ENCODE measurements at regions not wholly inside any gene's neighbourhood (a gene's known extent, or its start where the extent isn't known, plus 50 kb on each side); places are given as distances from the start of the nearest gene placed in this dataset.

DNA sequence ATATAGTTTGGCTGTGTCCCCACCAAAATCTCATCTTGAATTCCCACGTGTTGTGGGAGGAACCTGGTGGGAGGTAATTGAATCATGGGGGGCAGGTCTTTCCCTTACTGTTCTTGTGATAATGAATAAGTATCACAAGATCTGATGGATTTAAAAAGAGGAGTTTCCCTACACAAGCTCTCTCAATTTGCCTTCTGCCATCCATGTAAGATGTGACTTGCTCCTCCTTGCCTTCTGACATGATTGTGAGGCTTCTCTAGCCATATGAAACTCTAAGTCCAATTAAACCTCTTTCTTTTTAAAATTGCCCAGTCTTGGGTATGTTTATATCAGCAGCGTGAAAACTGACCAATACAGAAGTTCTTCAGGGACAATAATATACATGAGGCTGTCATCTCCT lies 425.1 kb downstream of the PABPC4L start:
- 100% methylated on average over 2 of the region's 2 CpGs for WGBS (ENCODE audit: insufficient coverage, low lambda C conversion rate)
- Histone ChIP-seq H3K9me3 (ENCODE audit: control insufficient read depth, low read depth, low read length) (no peaks in the 10 kb centered on the region), H3K27ac (ENCODE audit: low read length) (no peak overlapping the region), H3K4me1 (ENCODE audit: control insufficient read depth, insufficient read depth, low read length) (no peaks in the 10 kb centered on the region), H3K36me3 (ENCODE audit: control insufficient read depth, insufficient read depth, low read length) (no peaks in the 10 kb centered on the region), H3K27me3 (ENCODE audit: control insufficient read depth, insufficient read depth, low read length) (no peaks in the 10 kb centered on the region), H3K4me3 (ENCODE audit: low read length) (no peak overlapping the region)
- DNase-seq = no peak

DNA sequence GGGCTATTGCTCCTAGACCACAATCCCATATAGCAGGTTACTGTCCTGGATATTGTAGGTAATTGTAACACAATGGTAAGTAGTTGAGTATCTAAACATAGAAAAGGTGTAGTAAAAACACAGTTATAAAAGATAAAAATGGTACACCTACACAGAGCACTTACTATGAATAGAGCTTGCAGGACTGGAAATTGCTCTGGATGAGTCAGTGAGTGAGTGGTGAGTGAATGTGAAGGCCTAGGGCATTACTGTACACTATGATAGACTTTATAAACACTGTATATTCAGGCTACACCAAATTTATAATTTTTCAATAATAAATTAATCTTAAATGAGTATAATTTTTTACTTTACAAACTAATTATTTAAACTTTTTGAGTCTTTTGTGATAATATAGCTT lies 425.7 kb downstream of the PABPC4L start:
- Histone ChIP-seq H3K4me1 (ENCODE audit: control insufficient read depth, insufficient read depth, low read length) (no peaks in the 10 kb centered on the region), H3K27ac (ENCODE audit: low read length) (no peak overlapping the region), H3K9me3 (ENCODE audit: control insufficient read depth, low read depth, low read length) (no peaks in the 10 kb centered on the region), H3K36me3 (ENCODE audit: control insufficient read depth, insufficient read depth, low read length) (no peaks in the 10 kb centered on the region), H3K27me3 (ENCODE audit: control insufficient read depth, insufficient read depth, low read length) (no peaks in the 10 kb centered on the region), H3K4me3 (ENCODE audit: low read length) (no peak overlapping the region)
- no peak for DNase-seq

DNA sequence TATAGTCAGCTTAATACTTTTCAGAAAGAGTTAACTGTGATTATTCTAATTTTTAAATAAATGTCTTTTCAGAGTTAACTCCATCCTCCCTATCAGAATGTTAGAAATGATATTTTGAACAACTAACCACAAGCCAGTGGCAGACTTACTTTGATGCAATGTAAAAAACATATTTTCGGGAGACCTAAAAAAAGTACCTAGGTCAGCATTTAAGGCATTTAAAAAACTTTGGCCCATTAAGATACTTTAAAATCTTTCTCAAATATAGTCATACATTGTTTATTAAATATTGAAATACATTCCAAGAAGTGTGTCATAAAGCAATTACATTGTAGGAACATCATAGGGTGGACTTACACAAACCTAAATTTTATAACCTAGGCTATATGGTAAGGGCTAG lies 426.1 kb downstream of the PABPC4L start:
- Histone ChIP-seq H3K4me1 (ENCODE audit: control insufficient read depth, insufficient read depth, low read length) (no peaks in the 10 kb centered on the region), H3K36me3 (ENCODE audit: control insufficient read depth, insufficient read depth, low read length) (no peaks in the 10 kb centered on the region), H3K4me3 (ENCODE audit: low read length) (no peak overlapping the region), H3K9me3 (ENCODE audit: control insufficient read depth, low read depth, low read length) (no peaks in the 10 kb centered on the region), H3K27me3 (ENCODE audit: control insufficient read depth, insufficient read depth, low read length) (no peaks in the 10 kb centered on the region), H3K27ac (ENCODE audit: low read length) (no peak overlapping the region)
- DNase-seq = no peak
- 86% methylated on average over 1 of the region's 1 CpG for WGBS (ENCODE audit: insufficient coverage, low lambda C conversion rate)

DNA sequence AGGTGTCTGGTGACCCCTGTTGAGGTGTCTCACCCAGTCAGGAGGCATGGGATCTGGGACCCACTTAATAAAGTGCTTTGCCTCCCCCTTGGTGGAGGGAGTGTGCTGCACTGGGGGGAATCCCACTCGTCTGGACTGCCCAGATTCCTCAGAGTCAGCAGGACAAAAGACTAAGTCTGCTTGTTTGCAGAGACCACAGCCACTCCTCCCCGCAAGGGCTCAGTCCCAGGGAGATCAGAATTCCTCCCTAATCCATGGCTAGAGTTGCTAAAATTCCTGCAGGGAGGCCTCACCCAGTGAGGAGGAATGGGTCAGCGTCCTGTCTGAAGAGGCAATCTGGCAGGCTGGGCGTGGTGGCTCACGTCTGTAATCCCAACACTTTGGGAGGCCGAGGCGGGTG lies 442.2 kb downstream of the PABPC4L start:
- H3K4me3 ChIP-seq (ENCODE audit: low read length) = no peak overlapping the region
- WGBS (ENCODE audit: insufficient coverage, low lambda C conversion rate) = no CpG with 5 or more reads among the region's 7 CpGs
- H3K36me3 ChIP-seq (ENCODE audit: control insufficient read depth, insufficient read depth, low read length) = no peaks in the 10 kb centered on the region
- no peaks in the 10 kb centered on the region for H3K4me1 ChIP-seq (ENCODE audit: control insufficient read depth, insufficient read depth, low read length)
- H3K27ac ChIP-seq (ENCODE audit: low read length) = no peak overlapping the region
- no peaks in the 10 kb centered on the region for H3K27me3 ChIP-seq (ENCODE audit: control insufficient read depth, insufficient read depth, low read length)
- no peaks in the 10 kb centered on the region for H3K9me3 ChIP-seq (ENCODE audit: control insufficient read depth, low read depth, low read length)
- no peak for DNase-seq

DNA sequence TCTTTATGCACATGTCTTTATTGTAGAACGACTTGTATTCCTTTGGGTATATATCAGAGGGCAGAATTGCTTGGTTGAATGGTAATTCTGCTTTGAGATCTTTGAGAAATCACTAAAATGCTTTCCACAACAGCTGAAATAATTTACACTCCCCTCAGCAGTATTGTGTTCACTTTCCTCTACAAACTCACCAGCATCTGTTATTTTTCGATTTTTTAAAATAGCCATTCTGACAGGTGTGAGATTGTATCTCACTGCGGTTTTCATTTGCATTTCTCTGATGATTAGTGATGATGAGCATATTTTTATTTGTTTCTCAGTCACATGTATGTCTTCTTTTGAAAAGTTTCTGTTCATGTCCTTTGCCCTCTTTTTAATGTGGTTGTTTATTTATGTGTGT lies 459.8 kb downstream of the PABPC4L start:
- H3K9me3 ChIP-seq (ENCODE audit: control insufficient read depth, low read depth, low read length) = peaks cover 5% of the 10 kb centered on the region
- H3K4me1 ChIP-seq (ENCODE audit: control insufficient read depth, insufficient read depth, low read length) = no peaks in the 10 kb centered on the region
- H3K27me3 ChIP-seq (ENCODE audit: control insufficient read depth, insufficient read depth, low read length) = no peaks in the 10 kb centered on the region
- no peak overlapping the region for H3K4me3 ChIP-seq (ENCODE audit: low read length)
- H3K36me3 ChIP-seq (ENCODE audit: control insufficient read depth, insufficient read depth, low read length) = no peaks in the 10 kb centered on the region
- WGBS (ENCODE audit: insufficient coverage, low lambda C conversion rate) = no CpG with 5 or more reads among the region's 3 CpGs
- DNase-seq = no peak
- no peak overlapping the region for H3K27ac ChIP-seq (ENCODE audit: low read length)

DNA sequence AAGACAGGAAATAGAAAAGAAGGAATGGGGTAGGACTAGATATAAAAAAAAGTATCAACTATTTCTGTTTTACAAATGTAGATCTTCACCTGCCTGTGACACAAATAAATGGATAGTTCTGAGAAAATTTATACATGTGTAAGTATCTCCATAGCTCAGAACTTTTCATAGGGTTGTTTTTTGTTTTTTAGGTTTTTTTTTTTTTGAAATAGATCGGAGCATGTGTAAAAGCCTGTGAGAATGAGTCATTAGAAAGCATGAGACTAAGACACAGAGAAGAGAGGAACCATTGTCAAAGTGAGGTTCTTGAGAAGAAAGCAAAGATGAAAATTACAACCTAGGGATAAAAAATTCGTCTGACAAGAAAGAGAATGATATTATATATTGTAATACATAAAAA lies 481.6 kb downstream of the PABPC4L start:
- Histone ChIP-seq H3K36me3 (ENCODE audit: control insufficient read depth, insufficient read depth, low read length) (no peaks in the 10 kb centered on the region), H3K4me1 (ENCODE audit: control insufficient read depth, insufficient read depth, low read length) (no peaks in the 10 kb centered on the region), H3K27ac (ENCODE audit: low read length) (no peak overlapping the region), H3K27me3 (ENCODE audit: control insufficient read depth, insufficient read depth, low read length) (no peaks in the 10 kb centered on the region), H3K4me3 (ENCODE audit: low read length) (no peak overlapping the region), H3K9me3 (ENCODE audit: control insufficient read depth, low read depth, low read length) (no peaks in the 10 kb centered on the region)
- no peak for DNase-seq
- 38% methylated on average over 1 of the region's 2 CpGs for WGBS (ENCODE audit: insufficient coverage, low lambda C conversion rate)

DNA sequence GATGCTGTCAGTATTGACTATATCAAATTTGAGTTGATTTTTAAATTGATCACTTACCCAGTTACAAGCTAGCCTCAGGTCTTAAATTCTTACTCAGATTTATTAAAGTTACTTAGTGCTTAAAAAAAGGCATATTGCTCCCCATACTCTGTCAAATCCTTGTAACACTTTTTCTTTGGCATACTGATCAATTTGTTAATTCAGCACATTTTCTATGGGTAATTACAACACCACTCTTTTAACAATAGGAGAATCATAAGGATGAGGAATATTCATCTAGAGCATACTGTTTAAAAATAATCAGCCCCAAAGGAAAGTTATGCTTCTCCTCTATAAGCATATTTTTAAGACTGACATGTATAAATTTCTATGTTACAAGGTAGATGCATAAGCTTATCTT lies 482.5 kb downstream of the PABPC4L start:
- no peaks in the 10 kb centered on the region for H3K36me3 ChIP-seq (ENCODE audit: control insufficient read depth, insufficient read depth, low read length)
- H3K27ac ChIP-seq (ENCODE audit: low read length) = no peak overlapping the region
- no peaks in the 10 kb centered on the region for H3K9me3 ChIP-seq (ENCODE audit: control insufficient read depth, low read depth, low read length)
- no peak overlapping the region for H3K4me3 ChIP-seq (ENCODE audit: low read length)
- no peaks in the 10 kb centered on the region for H3K27me3 ChIP-seq (ENCODE audit: control insufficient read depth, insufficient read depth, low read length)
- no peak for DNase-seq
- H3K4me1 ChIP-seq (ENCODE audit: control insufficient read depth, insufficient read depth, low read length) = no peaks in the 10 kb centered on the region

DNA sequence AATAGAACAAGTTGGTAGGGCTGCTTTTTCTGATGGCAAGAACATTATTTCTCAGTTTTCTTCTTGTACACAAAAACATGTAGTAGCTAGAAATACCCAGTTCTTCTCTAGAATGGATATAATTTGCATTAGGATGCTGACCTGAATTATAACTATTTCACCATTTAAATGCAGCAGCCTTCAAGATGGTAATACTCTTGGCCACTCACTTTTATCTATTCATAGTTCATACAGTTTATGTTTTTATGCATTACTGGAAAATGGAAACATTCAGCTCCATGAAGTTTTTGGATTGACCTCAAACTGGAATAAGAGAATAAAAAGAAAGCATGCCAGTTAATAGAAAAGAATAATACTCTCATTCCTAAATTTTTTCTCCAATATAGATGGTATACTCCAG lies 487.4 kb downstream of the PABPC4L start:
- no peak for DNase-seq
- Histone ChIP-seq H3K4me3 (ENCODE audit: low read length) (no peak overlapping the region), H3K36me3 (ENCODE audit: control insufficient read depth, insufficient read depth, low read length) (no peaks in the 10 kb centered on the region), H3K27me3 (ENCODE audit: control insufficient read depth, insufficient read depth, low read length) (no peaks in the 10 kb centered on the region), H3K9me3 (ENCODE audit: control insufficient read depth, low read depth, low read length) (no peaks in the 10 kb centered on the region), H3K4me1 (ENCODE audit: control insufficient read depth, insufficient read depth, low read length) (no peaks in the 10 kb centered on the region), H3K27ac (ENCODE audit: low read length) (no peak overlapping the region)

DNA sequence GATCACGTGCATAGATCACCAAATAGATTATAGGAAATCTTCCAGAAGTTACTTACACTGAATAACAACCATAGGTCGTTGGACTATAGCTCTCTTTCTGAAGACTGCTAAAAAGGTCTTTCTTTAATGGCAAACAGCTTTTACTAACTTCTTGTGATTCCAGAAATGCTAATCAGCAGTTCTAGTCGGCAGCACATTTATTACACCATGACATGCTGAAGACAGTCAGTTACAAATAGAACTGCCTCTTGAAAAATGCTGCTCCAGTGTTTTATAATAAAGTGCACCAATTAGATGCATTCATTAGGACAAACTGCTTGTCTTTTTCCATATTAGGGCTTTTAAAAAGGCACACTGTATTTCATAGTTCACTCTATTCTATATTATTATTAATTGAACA lies 488.2 kb downstream of the PABPC4L start:
- H3K27ac ChIP-seq (ENCODE audit: low read length) = no peak overlapping the region
- H3K36me3 ChIP-seq (ENCODE audit: control insufficient read depth, insufficient read depth, low read length) = no peaks in the 10 kb centered on the region
- no peak for DNase-seq
- H3K4me1 ChIP-seq (ENCODE audit: control insufficient read depth, insufficient read depth, low read length) = no peaks in the 10 kb centered on the region
- 90% methylated on average over 1 of the region's 3 CpGs for WGBS (ENCODE audit: insufficient coverage, low lambda C conversion rate)
- no peaks in the 10 kb centered on the region for H3K27me3 ChIP-seq (ENCODE audit: control insufficient read depth, insufficient read depth, low read length)
- no peak overlapping the region for H3K4me3 ChIP-seq (ENCODE audit: low read length)
- no peaks in the 10 kb centered on the region for H3K9me3 ChIP-seq (ENCODE audit: control insufficient read depth, low read depth, low read length)

DNA sequence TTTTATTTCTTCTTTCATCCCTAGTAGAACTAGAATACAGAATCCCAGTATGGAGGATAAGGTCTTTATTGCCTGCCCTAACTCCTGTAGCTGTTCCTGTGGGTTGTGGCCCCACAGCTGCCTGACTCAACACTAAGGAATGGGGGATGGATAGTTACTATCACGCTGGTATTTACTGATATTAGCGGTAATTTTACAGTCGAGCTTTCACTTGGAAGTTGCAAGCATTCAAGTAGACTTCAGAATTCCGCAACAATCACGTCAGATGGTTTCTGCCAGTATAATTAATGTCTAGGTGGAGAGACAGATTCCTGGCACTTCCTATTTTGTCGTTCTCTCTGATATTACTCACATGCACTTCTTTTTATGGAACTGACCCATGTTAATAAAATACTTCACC lies 489.8 kb downstream of the PABPC4L start:
- Histone ChIP-seq H3K4me1 (ENCODE audit: control insufficient read depth, insufficient read depth, low read length) (no peaks in the 10 kb centered on the region), H3K27ac (ENCODE audit: low read length) (no peak overlapping the region), H3K9me3 (ENCODE audit: control insufficient read depth, low read depth, low read length) (no peaks in the 10 kb centered on the region), H3K4me3 (ENCODE audit: low read length) (no peak overlapping the region), H3K36me3 (ENCODE audit: control insufficient read depth, insufficient read depth, low read length) (no peaks in the 10 kb centered on the region), H3K27me3 (ENCODE audit: control insufficient read depth, insufficient read depth, low read length) (no peaks in the 10 kb centered on the region)
- WGBS (ENCODE audit: insufficient coverage, low lambda C conversion rate) = 83% methylated on average over 2 of the region's 6 CpGs
- DNase-seq = no peak

DNA sequence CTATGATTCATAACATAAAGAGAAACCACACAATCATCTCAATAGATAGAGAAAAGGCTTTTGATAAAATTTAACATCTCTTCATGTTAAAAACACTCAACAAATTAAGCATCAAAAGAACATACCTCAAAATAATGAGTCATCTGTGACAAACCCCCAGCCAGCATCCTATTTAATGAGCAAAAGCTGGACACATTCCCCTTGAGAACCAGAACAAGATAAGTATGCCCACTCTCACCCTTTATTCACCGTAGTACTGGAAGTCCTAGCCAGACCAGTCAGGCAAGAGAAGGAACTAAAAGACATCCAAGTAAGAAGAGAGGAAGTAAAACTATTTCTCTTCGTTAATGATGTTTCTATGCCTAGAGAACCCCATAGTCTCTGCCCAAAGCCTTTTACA lies 507.2 kb downstream of the PABPC4L start:
- Histone ChIP-seq H3K4me1 (ENCODE audit: control insufficient read depth, insufficient read depth, low read length) (no peaks in the 10 kb centered on the region), H3K27me3 (ENCODE audit: control insufficient read depth, insufficient read depth, low read length) (no peaks in the 10 kb centered on the region), H3K27ac (ENCODE audit: low read length) (no peak overlapping the region), H3K36me3 (ENCODE audit: control insufficient read depth, insufficient read depth, low read length) (no peaks in the 10 kb centered on the region), H3K9me3 (ENCODE audit: control insufficient read depth, low read depth, low read length) (no peaks in the 10 kb centered on the region), H3K4me3 (ENCODE audit: low read length) (no peak overlapping the region)
- WGBS (ENCODE audit: insufficient coverage, low lambda C conversion rate) = no CpG with 5 or more reads among the region's 2 CpGs
- no peak for DNase-seq

DNA sequence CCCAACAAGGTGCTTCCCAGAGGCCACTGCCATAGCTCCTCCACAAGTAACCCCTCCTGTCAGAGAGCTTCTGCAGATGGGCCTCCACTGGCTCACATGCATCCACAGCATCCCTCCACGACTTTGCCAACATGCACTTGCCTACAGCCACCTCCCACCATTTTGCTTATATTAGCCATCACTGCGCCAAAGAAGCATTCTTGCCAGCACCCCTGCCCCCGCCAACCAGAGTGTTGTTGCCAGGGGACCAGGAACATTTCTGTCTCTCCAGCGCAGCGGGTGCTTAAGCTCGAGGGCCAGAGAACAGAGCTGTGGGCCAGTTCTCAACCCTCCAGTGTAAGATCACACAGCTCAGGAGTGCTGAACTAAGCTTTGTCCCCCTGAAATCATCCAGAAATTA lies 517.6 kb downstream of the PABPC4L start:
- H3K27me3 ChIP-seq (ENCODE audit: control insufficient read depth, insufficient read depth, low read length) = no peaks in the 10 kb centered on the region
- H3K4me3 ChIP-seq (ENCODE audit: low read length) = no peak overlapping the region
- no CpG with 5 or more reads among the region's 6 CpGs for WGBS (ENCODE audit: insufficient coverage, low lambda C conversion rate)
- no peak for DNase-seq
- H3K27ac ChIP-seq (ENCODE audit: low read length) = no peak overlapping the region
- no peaks in the 10 kb centered on the region for H3K4me1 ChIP-seq (ENCODE audit: control insufficient read depth, insufficient read depth, low read length)
- no peaks in the 10 kb centered on the region for H3K36me3 ChIP-seq (ENCODE audit: control insufficient read depth, insufficient read depth, low read length)
- H3K9me3 ChIP-seq (ENCODE audit: control insufficient read depth, low read depth, low read length) = no peaks in the 10 kb centered on the region

All from large intestine (tissue), 3 donors.